OCI-LY7 (cell line): ENCODE measurements at regions not wholly inside any gene's neighbourhood (a gene's known extent, or its start where the extent isn't known, plus 50 kb on each side); places are given as distances from the start of the nearest gene placed in this dataset.

Source experiments
- BruUV-seq: library from RNA; stranded (reverse); fragments of 400-500 nt; replicated peaks from 2 replicates; lab custom pipeline; 2021; lab: Mats Ljungman, UMichigan
- CTCF ChIA-PET: fragments of 300-600 bp; sonication (Branson Sonifier 250); formaldehyde crosslinking; loops from one replicate; lab custom pipeline; 2022; ENCODE audit warnings: antibody characterized with exemption; ENCODE audit not compliant: unreplicated experiment; lab: Charles Lee
- POLR2A ChIA-PET: fragments of 300-600 bp; sonication (Branson Sonifier 250); formaldehyde crosslinking; loops from one replicate; lab custom pipeline; 2022; ENCODE audit warnings: antibody characterized with exemption; lab: Charles Lee
- DNase-seq: peaks from one replicate; pipeline ENCODE4 v3.0.0-alpha.2; 2015; ENCODE audit warnings: low spot score
- H2AFZ ChIP-seq: fragments of 200-600 bp; sonication (generic), shearing (Covaris generic); 2 replicates; pipeline ENCODE4 v1.6.1; 2014; ENCODE audit warnings: mild to moderate bottlenecking, antibody characterized with exemption, low read length, moderate library complexity
- H3K27ac ChIP-seq: fragments of 200-600 bp; sonication (generic); 2 replicates; pipeline ENCODE4 v1.5.1; 2014; ENCODE audit warnings: mixed run types, low read depth, mild to moderate bottlenecking, moderate library complexity, low read length, inconsistent platforms; ENCODE audit not compliant: poor library complexity, severe bottlenecking
- H3K36me3 ChIP-seq: fragments of 200-600 bp; sonication (generic); 2 replicates; pipeline ENCODE4 v1.6.1; 2014; ENCODE audit warnings: mild to moderate bottlenecking, antibody characterized with exemption, low read length, moderate library complexity, mixed read lengths; ENCODE audit not compliant: insufficient read depth
- H3K4me1 ChIP-seq: fragments of 200-600 bp; sonication (generic); 2 replicates; pipeline ENCODE4 v1.5.1; 2014; ENCODE audit warnings: mild to moderate bottlenecking, low read length; ENCODE audit not compliant: insufficient read depth, poor library complexity, severe bottlenecking
- H3K4me2 ChIP-seq: fragments of 200-600 bp; sonication (generic); 2 replicates; pipeline ENCODE4 v1.6.1; 2014; ENCODE audit warnings: mild to moderate bottlenecking, low read length
- H3K4me3 ChIP-seq: fragments of 200-600 bp; sonication (generic); 2 replicates; pipeline ENCODE4 v1.5.1; 2014; ENCODE audit warnings: mild to moderate bottlenecking, low read depth, low read length; ENCODE audit not compliant: poor library complexity, severe bottlenecking
- H3K79me2 ChIP-seq: fragments of 200-600 bp; sonication (generic); 2 replicates; pipeline ENCODE4 v1.6.1; 2016; ENCODE audit warnings: low read depth, mild to moderate bottlenecking, low read length, moderate library complexity, mixed read lengths; ENCODE audit not compliant: insufficient read depth
- H3K9me2 ChIP-seq: fragments of 200-600 bp; sonication (generic); 2 replicates; pipeline ENCODE4 v1.6.1; 2016; ENCODE audit warnings: mild to moderate bottlenecking, low read length, mixed read lengths; ENCODE audit not compliant: insufficient read depth
- H3K9me3 ChIP-seq: fragments of 200-600 bp; sonication (generic); 2 replicates; pipeline ENCODE4 v1.6.1; 2014; ENCODE audit warnings: mild to moderate bottlenecking, mixed run types, low read length, mixed read lengths
- H4K20me1 ChIP-seq: fragments of 200-600 bp; sonication (generic); 2 replicates; pipeline ENCODE4 v1.6.1; 2014; ENCODE audit warnings: mild to moderate bottlenecking, antibody characterized with exemption, low read length, moderate library complexity, mixed read lengths; ENCODE audit not compliant: insufficient read depth
- CTCF ChIP-seq: fragments of 200-600 bp; sonication (generic); conservative IDR thresholded peaks from 2 replicates; pipeline ENCODE4 v1.5.1; 2014; ENCODE audit warnings: mild to moderate bottlenecking, antibody characterized with exemption, low read length, moderate library complexity, mixed read lengths
- EZH2phosphoT487 ChIP-seq: fragments of 200-600 bp; sonication (generic); IDR thresholded peaks from 2 replicates; pipeline ENCODE4 v1.6.1; 2018; ENCODE audit warnings: low read depth, borderline replicate concordance, mild to moderate bottlenecking, mixed run types, antibody characterized with exemption, low read length, moderate library complexity, mixed read lengths
- intact Hi-C: fragments of 100-400 bp; cut with micrococcal nuclease; formaldehyde crosslinking; loops from one replicate; pipeline ENCODE4 v1.10.0; 2022; ENCODE audit not compliant: unreplicated experiment

GRCh38 chr4:166301266-166301665, 428.2 kb downstream of the TLL1 start:
- H3K4me2 ChIP-seq, result no peak overlapping the region
- no peak overlapping the region for H3K27ac ChIP-seq
- H2AFZ ChIP-seq, result no peak overlapping the region
- no TSS peak for BruUV-seq
- CTCF ChIA-PET, result no interaction called here
- H3K4me1 ChIP-seq, result no peaks in the 10 kb centered on the region
- intact Hi-C loops, result no loop called here
- H3K9me3 ChIP-seq, result no peaks in the 10 kb centered on the region
- no peak for DNase-seq
- H3K79me2 ChIP-seq, result no peaks in the 10 kb centered on the region
- H3K36me3 ChIP-seq, result no peaks in the 10 kb centered on the region
- no peaks in the 10 kb centered on the region for H3K9me2 ChIP-seq
- POLR2A ChIA-PET, result no interaction called here
- no peaks in the 10 kb centered on the region for H4K20me1 ChIP-seq
- TF ChIP-seq EZH2phosphoT487 (no peak), CTCF (no peak)
- no peak overlapping the region for H3K4me3 ChIP-seq

- no peaks in the 10 kb centered on the region for H3K9me3 ChIP-seq
- POLR2A ChIA-PET, result no interaction called here
- H4K20me1 ChIP-seq, result no peaks in the 10 kb centered on the region
- no peak overlapping the region for H3K4me2 ChIP-seq
- CTCF ChIA-PET, result no interaction called here
- no peak overlapping the region for H2AFZ ChIP-seq
- H3K36me3 ChIP-seq, result no peaks in the 10 kb centered on the region
- BruUV-seq, result no TSS peak
- H3K4me3 ChIP-seq, result no peak overlapping the region
- H3K9me2 ChIP-seq, result no peaks in the 10 kb centered on the region
- no peaks in the 10 kb centered on the region for H3K79me2 ChIP-seq
- no peaks in the 10 kb centered on the region for H3K4me1 ChIP-seq
- no peak for TF ChIP-seq EZH2phosphoT487
- TF ChIP-seq CTCF, result no peak
- no peak for DNase-seq
- H3K27ac ChIP-seq, result no peak overlapping the region
- intact Hi-C loops, result no loop called here
Observed at GRCh38 chr4:166308647-166309046, 435.6 kb downstream of the TLL1 start.

- Histone ChIP-seq H2AFZ (no peak overlapping the region), H3K4me2 (no peak overlapping the region), H3K79me2 (no peaks in the 10 kb centered on the region), H3K9me3 (no peaks in the 10 kb centered on the region), H4K20me1 (no peaks in the 10 kb centered on the region), H3K27ac (no peak overlapping the region), H3K9me2 (no peaks in the 10 kb centered on the region), H3K4me3 (no peak overlapping the region), H3K36me3 (no peaks in the 10 kb centered on the region), H3K4me1 (no peaks in the 10 kb centered on the region)
- CTCF ChIA-PET, result no interaction called here
- intact Hi-C loops, result no loop called here
- DNase-seq, result no peak
- TF ChIP-seq CTCF, result no peak
- TF ChIP-seq EZH2phosphoT487, result no peak
- POLR2A ChIA-PET, result interaction anchor here (0.7 kb wide), 1 partner anchor 13 kb away, joined by 4 read pairs; no protein-coding TSS in a partner anchor
- no TSS peak for BruUV-seq
Observed at GRCh38 chr4:166309286-166309685, 436.2 kb downstream of the TLL1 start.
